Mammary epithelial cell (primary cell): ENCODE measurements at regions not wholly inside any gene's neighbourhood (a gene's known extent, or its start where the extent isn't known, plus 50 kb on each side); places are given as distances from the start of the nearest gene placed in this dataset.

Experiments used
- EZH2 ChIP-seq: IDR thresholded peaks from 2 replicates; pipeline ENCODE4 v1.6.1; 2012; ENCODE audit warnings: low read length, inconsistent platforms, borderline replicate concordance
- TF ChIP-seq, protein P1 (sequence below), 2 donors: IDR thresholded peaks in 1 of 2; conservative IDR thresholded peaks in 1 of 2; 2 replicates each; pipeline ENCODE4 v1.5.1; 2011 to 2012; ENCODE audit warnings: inconsistent platforms in 2 of 2, low read length in 2 of 2, mild to moderate bottlenecking in 2 of 2, control low read depth in 1 of 2, low read depth in 1 of 2; ENCODE audit not compliant: insufficient read depth in 1 of 2; ENCODE audit errors: extremely low read depth in 1 of 2

- TF ChIP-seq, protein P1, sequence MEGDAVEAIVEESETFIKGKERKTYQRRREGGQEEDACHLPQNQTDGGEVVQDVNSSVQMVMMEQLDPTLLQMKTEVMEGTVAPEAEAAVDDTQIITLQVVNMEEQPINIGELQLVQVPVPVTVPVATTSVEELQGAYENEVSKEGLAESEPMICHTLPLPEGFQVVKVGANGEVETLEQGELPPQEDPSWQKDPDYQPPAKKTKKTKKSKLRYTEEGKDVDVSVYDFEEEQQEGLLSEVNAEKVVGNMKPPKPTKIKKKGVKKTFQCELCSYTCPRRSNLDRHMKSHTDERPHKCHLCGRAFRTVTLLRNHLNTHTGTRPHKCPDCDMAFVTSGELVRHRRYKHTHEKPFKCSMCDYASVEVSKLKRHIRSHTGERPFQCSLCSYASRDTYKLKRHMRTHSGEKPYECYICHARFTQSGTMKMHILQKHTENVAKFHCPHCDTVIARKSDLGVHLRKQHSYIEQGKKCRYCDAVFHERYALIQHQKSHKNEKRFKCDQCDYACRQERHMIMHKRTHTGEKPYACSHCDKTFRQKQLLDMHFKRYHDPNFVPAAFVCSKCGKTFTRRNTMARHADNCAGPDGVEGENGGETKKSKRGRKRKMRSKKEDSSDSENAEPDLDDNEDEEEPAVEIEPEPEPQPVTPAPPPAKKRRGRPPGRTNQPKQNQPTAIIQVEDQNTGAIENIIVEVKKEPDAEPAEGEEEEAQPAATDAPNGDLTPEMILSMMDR (conservative IDR thresholded peaks at IDR 0.05 in 1 of 2, IDR thresholded peaks at IDR 0.05 in 1 of 2; ENCODE audit: extremely low read depth in 1 of 2, insufficient read depth in 1 of 2, low read depth in 1 of 2, low read length in 2 of 2), result no peak
- no peak for TF ChIP-seq EZH2
Observed at GRCh38 chr7:91357379-91357778, 93.1 kb downstream of the FZD1 start.
